ENCODE measurements at regions not wholly inside any gene's neighbourhood (a gene's known extent, or its start where the extent isn't known, plus 50 kb on each side); places are given as distances from the start of the nearest gene placed in this dataset.

- Histone ChIP-seq H3K27me3 (ENCODE audit: control insufficient read depth, insufficient read depth, low read length) (no peaks in the 10 kb centered on the region), H3K4me3 (ENCODE audit: low read depth, low read length) (no peak overlapping the region), H3K36me3 (ENCODE audit: control insufficient read depth, insufficient read depth, low read length) (no peaks in the 10 kb centered on the region)
- TF ChIP-seq, protein P1, sequence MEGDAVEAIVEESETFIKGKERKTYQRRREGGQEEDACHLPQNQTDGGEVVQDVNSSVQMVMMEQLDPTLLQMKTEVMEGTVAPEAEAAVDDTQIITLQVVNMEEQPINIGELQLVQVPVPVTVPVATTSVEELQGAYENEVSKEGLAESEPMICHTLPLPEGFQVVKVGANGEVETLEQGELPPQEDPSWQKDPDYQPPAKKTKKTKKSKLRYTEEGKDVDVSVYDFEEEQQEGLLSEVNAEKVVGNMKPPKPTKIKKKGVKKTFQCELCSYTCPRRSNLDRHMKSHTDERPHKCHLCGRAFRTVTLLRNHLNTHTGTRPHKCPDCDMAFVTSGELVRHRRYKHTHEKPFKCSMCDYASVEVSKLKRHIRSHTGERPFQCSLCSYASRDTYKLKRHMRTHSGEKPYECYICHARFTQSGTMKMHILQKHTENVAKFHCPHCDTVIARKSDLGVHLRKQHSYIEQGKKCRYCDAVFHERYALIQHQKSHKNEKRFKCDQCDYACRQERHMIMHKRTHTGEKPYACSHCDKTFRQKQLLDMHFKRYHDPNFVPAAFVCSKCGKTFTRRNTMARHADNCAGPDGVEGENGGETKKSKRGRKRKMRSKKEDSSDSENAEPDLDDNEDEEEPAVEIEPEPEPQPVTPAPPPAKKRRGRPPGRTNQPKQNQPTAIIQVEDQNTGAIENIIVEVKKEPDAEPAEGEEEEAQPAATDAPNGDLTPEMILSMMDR (IDR thresholded peaks at IDR 0.05; ENCODE audit: insufficient read depth, low read length, severe bottlenecking), result no peak
- DNase-seq (ENCODE audit: low read depth), result no peak
- FAIRE-seq, result no peak
These were observed 355.1 kb upstream of the CLNK start for GRCh38 chr4:11039634-11040131.

DNA sequence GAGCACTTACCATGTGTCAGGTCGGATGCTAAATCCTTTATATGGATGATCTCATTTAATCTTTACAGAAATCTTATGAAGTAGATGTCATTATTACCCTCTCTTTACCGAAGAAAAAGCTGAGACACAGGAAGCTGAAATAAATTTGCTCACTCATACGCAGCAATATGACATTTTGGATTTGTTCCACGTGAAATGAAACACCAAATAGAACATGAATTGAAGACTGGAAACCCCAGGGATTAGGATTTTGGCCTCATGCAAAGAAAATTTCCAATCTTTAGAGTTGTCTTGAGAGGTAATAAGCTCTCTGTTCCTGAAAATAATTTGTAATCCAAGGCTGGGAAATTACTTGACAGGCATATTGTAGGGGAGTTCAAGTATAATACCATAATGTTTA, 354.4 kb upstream of the CLNK start:
- TF ChIP-seq, protein P1 (IDR thresholded peaks at IDR 0.05; ENCODE audit: insufficient read depth, low read length, severe bottlenecking), result no peak
- H3K27me3 ChIP-seq (ENCODE audit: control insufficient read depth, insufficient read depth, low read length), result no peaks in the 10 kb centered on the region
- H3K36me3 ChIP-seq (ENCODE audit: control insufficient read depth, insufficient read depth, low read length), result no peaks in the 10 kb centered on the region
- FAIRE-seq, result no peak
- H3K4me3 ChIP-seq (ENCODE audit: low read depth, low read length), result no peak overlapping the region
- no peak for DNase-seq (ENCODE audit: low read depth)

DNA sequence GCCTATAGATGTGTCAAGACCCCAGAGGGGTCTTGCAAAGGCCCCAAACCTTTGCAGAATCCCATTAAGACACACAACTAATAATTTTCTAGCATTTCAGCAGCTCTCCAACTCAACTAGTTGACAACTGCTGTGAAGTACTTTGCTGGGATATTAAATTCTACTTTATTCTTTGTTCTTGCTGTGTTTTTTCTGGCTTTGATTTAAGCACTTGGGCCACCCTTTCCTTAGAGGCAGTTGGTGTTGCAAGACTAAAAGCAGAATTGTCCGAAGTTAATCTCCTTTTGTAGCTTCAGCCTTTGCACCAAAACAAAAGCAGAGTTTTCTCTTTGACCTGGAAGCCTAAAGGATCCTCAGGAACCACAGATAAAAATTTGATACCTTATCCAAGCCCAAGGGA, 353.1 kb upstream of the CLNK start:
- no peak overlapping the region for H3K4me3 ChIP-seq (ENCODE audit: low read depth, low read length)
- TF ChIP-seq, protein P1 (IDR thresholded peaks at IDR 0.05; ENCODE audit: insufficient read depth, low read length, severe bottlenecking), result no peak
- DNase-seq (ENCODE audit: low read depth) (no peak), FAIRE-seq (no peak)
- no peaks in the 10 kb centered on the region for H3K36me3 ChIP-seq (ENCODE audit: control insufficient read depth, insufficient read depth, low read length)
- H3K27me3 ChIP-seq (ENCODE audit: control insufficient read depth, insufficient read depth, low read length), result no peaks in the 10 kb centered on the region

- TF ChIP-seq, protein P1 (IDR thresholded peaks at IDR 0.05; ENCODE audit: insufficient read depth, low read length, severe bottlenecking), result no peak
These were observed 343.8 kb upstream of the CLNK start for GRCh38 chr4:11028334-11028733.

DNA sequence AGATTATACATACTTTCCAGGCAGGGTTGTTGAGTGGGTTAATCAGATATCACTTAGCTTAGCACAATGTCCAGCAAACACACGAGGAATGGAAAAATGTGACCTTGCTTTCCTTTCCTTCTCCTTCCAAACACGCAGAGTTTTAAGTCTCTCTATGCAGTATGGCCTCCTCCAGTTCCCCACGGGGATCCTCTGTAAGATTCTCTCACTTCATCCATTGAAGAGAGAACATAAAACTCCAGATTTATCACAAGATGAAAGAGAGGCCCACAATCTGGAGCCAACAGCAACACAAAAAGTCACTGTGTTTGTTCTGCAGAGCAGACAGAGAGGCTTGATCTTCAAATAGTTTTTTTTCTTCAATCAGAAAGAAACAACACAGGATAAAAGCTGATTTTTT, 336.8 kb upstream of the CLNK start:
- DNase-seq (ENCODE audit: low read depth) (no peak), FAIRE-seq (no peak)
- Histone ChIP-seq H3K36me3 (ENCODE audit: control insufficient read depth, insufficient read depth, low read length) (no peaks in the 10 kb centered on the region), H3K27me3 (ENCODE audit: control insufficient read depth, insufficient read depth, low read length) (no peaks in the 10 kb centered on the region), H3K4me3 (ENCODE audit: low read depth, low read length) (no peak overlapping the region)
- TF ChIP-seq, protein P1 (IDR thresholded peaks at IDR 0.05; ENCODE audit: insufficient read depth, low read length, severe bottlenecking), result no peak

More at GRCh38 chr4:11028334-11028733, 343.8 kb upstream of the CLNK start:
- no peaks in the 10 kb centered on the region for H3K27me3 ChIP-seq (ENCODE audit: control insufficient read depth, insufficient read depth, low read length)
- no peak overlapping the region for H3K4me3 ChIP-seq (ENCODE audit: low read depth, low read length)
- no peak for FAIRE-seq
- DNase-seq (ENCODE audit: low read depth), result no peak
- H3K36me3 ChIP-seq (ENCODE audit: control insufficient read depth, insufficient read depth, low read length), result no peaks in the 10 kb centered on the region
